ENCODE measurements at regions not wholly inside any gene's neighbourhood (a gene's known extent, or its start where the extent isn't known, plus 50 kb on each side); places are given as distances from the start of the nearest gene placed in this dataset.

GRCh38 chr3:59127071-59127470 is 77.2 kb upstream of the CFAP20DC start:
- no peak for TF ChIP-seq MXI1 (conservative IDR thresholded peaks at IDR 0.05; ENCODE audit: poor library complexity, severe bottlenecking)
- TF ChIP-seq, protein P1, sequence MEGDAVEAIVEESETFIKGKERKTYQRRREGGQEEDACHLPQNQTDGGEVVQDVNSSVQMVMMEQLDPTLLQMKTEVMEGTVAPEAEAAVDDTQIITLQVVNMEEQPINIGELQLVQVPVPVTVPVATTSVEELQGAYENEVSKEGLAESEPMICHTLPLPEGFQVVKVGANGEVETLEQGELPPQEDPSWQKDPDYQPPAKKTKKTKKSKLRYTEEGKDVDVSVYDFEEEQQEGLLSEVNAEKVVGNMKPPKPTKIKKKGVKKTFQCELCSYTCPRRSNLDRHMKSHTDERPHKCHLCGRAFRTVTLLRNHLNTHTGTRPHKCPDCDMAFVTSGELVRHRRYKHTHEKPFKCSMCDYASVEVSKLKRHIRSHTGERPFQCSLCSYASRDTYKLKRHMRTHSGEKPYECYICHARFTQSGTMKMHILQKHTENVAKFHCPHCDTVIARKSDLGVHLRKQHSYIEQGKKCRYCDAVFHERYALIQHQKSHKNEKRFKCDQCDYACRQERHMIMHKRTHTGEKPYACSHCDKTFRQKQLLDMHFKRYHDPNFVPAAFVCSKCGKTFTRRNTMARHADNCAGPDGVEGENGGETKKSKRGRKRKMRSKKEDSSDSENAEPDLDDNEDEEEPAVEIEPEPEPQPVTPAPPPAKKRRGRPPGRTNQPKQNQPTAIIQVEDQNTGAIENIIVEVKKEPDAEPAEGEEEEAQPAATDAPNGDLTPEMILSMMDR (IDR thresholded peaks at IDR 0.05; ENCODE audit: poor library complexity, severe bottlenecking): no peak
- TF ChIP-seq EZH2 (IDR thresholded peaks at IDR 0.05; ENCODE audit: borderline replicate concordance, insufficient read depth, low read length, poor library complexity, severe bottlenecking): no peak
- TF ChIP-seq TAF1 (IDR thresholded peaks at IDR 0.05; ENCODE audit: low read depth): no peak
- peak; percentile 87 for TF ChIP-seq POLR2AphosphoS5 (IDR thresholded peaks at IDR 0.05)
- TF ChIP-seq REST (IDR thresholded peaks at IDR 0.05; ENCODE audit: borderline replicate concordance): no peak
- TF ChIP-seq SMC3 (conservative IDR thresholded peaks at IDR 0.05; ENCODE audit: poor library complexity): no peak
- TF ChIP-seq EP300 (conservative IDR thresholded peaks at IDR 0.05; ENCODE audit: poor library complexity, severe bottlenecking): peak; percentile 90

Measured in neural cell (in vitro differentiated cells).